Stimulated activated CD4-positive, alpha-beta T cell treated with anti-CD3 and anti-CD28 coated beads, TNF-alpha, amount 100 ng/mL, for 48 hours (primary cell): ENCODE measurements at regions not wholly inside any gene's neighbourhood (a gene's known extent, or its start where the extent isn't known, plus 50 kb on each side); places are given as distances from the start of the nearest gene placed in this dataset.

Experiments
- DNase-seq, 3 donors: peaks; one replicate each; pipeline ENCODE4 v3.0.0-alpha.2; 2020; ENCODE audit warnings: low read depth in 3 of 3

- DNase-seq: no peak
Measured at GRCh38 chr18:22113144-22113844, 56.1 kb upstream of the GATA6 start.

GRCh38 chr18:22114526-22115321 lies 54.7 kb upstream of the GATA6 start:
- no peak for DNase-seq

- no peak for DNase-seq
Measured at GRCh38 chr18:22115573-22115972, 53.8 kb upstream of the GATA6 start.
